Lung (tissue), 11 donors: ENCODE measurements at regions not wholly inside any gene's neighbourhood (a gene's known extent, or its start where the extent isn't known, plus 50 kb on each side); places are given as distances from the start of the nearest gene placed in this dataset.

Source experiments
- ATAC-seq: fragments of 200-7000 bp; cut with Tn5 transposase; one replicate; pipeline ENCODE4 v1.9.1; 2020; ENCODE audit warnings: moderate number of reproducible peaks; ENCODE audit not compliant: insufficient read depth, low FRiP score
- DNase-seq, 3 donors: peaks; one replicate each; pipeline ENCODE4 v3.0.0-alpha.2; 2013 to 2017
- H3K27ac ChIP-seq, 2 donors: one replicate each; pipeline ENCODE4 v1.5.1; 2013; ENCODE audit warnings: mild to moderate bottlenecking in 2 of 2, moderate library complexity in 2 of 2, control low read depth in 1 of 2, inconsistent platforms in 1 of 2, low read depth in 1 of 2, low read length in 1 of 2
- H3K27me3 ChIP-seq, 3 donors: one replicate each; pipeline ENCODE4 v1.5.1; 2013; ENCODE audit warnings: low read length in 2 of 3; ENCODE audit not compliant: control insufficient read depth in 3 of 3, insufficient read depth in 3 of 3
- H3K36me3 ChIP-seq, 4 donors: one replicate each; pipeline ENCODE4 v1.5.1; 2013; ENCODE audit warnings: low read length in 4 of 4, mild to moderate bottlenecking in 1 of 4, moderate library complexity in 1 of 4; ENCODE audit not compliant: control insufficient read depth in 4 of 4, insufficient read depth in 4 of 4
- H3K4me1 ChIP-seq, 5 donors: one replicate each; pipeline ENCODE4 v1.5.1; 2013; ENCODE audit warnings: low read length in 5 of 5, mild to moderate bottlenecking in 2 of 5, moderate library complexity in 1 of 5; ENCODE audit not compliant: control insufficient read depth in 5 of 5, insufficient read depth in 5 of 5
- H3K4me3 ChIP-seq: one replicate; pipeline ENCODE4 v1.5.1; 2013; ENCODE audit warnings: mild to moderate bottlenecking, control low read depth, moderate library complexity
- H3K9ac ChIP-seq, 2 donors: one replicate each; pipeline ENCODE4 v1.5.1; 2013; ENCODE audit warnings: low read length in 2 of 2, control low read depth in 1 of 2; ENCODE audit not compliant: insufficient read depth in 1 of 2
- H3K9me3 ChIP-seq, 4 donors: one replicate each; pipeline ENCODE4 v1.5.1; 2013; ENCODE audit warnings: low read length in 3 of 4, mild to moderate bottlenecking in 1 of 4, moderate library complexity in 1 of 4; ENCODE audit not compliant: control insufficient read depth in 4 of 4, insufficient read depth in 3 of 4
- WGBS, 2 donors: extraction: QIAGEN DNeasy Blood & Tissue Kit; methylation state at CpG; one replicate each; pipeline ENCODE4 v1.1.7; 2013; 5-methylcytosine and 5-hydroxymethylcytosine counted together
- TF ChIP-seq, protein P1 (sequence below): IDR thresholded peaks from 2 replicates; pipeline ENCODE4 v1.5.1; 2012; ENCODE audit warnings: mild to moderate bottlenecking; ENCODE audit errors: control extremely low read depth, extremely low read depth
- donor health status: control.
- donor health status: control.
- donor health status: Bipolar disorder and iron deficiency.
- donor health status: healthy.
- donor health status: DM: yes; HTN: yes; CAD: no.

DNA sequence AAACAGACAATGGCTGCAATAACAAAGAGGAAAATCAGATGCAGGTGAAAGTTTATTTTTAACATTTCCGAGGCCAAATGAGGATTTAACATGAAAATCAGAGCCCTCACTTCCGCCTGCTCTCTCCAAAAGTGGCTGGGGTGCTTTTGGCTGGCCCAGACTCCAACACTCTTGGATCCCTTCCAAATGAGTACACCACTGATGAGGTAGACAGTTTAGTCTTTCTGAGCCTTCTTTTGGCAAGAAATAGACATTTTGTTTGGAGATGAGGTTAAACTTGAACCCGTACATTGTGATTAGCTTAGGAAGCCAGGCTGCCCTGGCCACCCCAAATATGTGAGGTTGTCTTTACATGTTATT lies 51.0 kb upstream of the TRA2B start:
- H3K4me1 ChIP-seq: peaks cover 0 to 19% (median 9%) of the 10 kb centered on the region in 5 donors
- H3K9me3 ChIP-seq: peaks cover 0 to 2% (median 0%) of the 10 kb centered on the region in 4 donors
- TF ChIP-seq, protein P1, sequence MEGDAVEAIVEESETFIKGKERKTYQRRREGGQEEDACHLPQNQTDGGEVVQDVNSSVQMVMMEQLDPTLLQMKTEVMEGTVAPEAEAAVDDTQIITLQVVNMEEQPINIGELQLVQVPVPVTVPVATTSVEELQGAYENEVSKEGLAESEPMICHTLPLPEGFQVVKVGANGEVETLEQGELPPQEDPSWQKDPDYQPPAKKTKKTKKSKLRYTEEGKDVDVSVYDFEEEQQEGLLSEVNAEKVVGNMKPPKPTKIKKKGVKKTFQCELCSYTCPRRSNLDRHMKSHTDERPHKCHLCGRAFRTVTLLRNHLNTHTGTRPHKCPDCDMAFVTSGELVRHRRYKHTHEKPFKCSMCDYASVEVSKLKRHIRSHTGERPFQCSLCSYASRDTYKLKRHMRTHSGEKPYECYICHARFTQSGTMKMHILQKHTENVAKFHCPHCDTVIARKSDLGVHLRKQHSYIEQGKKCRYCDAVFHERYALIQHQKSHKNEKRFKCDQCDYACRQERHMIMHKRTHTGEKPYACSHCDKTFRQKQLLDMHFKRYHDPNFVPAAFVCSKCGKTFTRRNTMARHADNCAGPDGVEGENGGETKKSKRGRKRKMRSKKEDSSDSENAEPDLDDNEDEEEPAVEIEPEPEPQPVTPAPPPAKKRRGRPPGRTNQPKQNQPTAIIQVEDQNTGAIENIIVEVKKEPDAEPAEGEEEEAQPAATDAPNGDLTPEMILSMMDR: no peak
- no peaks in the 10 kb centered on the region for H3K27me3 ChIP-seq
- no peak overlapping the region for H3K4me3 ChIP-seq
- WGBS, 2 donors: 77% methylated on average over 3 of the region's 3 CpGs
- no peak for ATAC-seq
- H3K27ac ChIP-seq: no peak overlapping the region
- peak in 2 of 3 donors; percentile 25 to 46 for DNase-seq
- H3K36me3 ChIP-seq: no peaks in the 10 kb centered on the region
- H3K9ac ChIP-seq: no peak overlapping the region

- WGBS, 2 donors: 89 to 94% methylated on average over 3 of the region's 3 CpGs
- H3K9ac ChIP-seq: no peak overlapping the region
- no peaks in the 10 kb centered on the region for H3K36me3 ChIP-seq
- no peak overlapping the region for H3K4me3 ChIP-seq
- no peak overlapping the region for H3K27ac ChIP-seq
- ATAC-seq (no peak), DNase-seq (peak in 2 of 3 donors; percentile 17 to 28)
- H3K27me3 ChIP-seq: no peaks in the 10 kb centered on the region
- TF ChIP-seq, protein P1: no peak
- H3K4me1 ChIP-seq: peaks cover 0 to 14% (median 8%) of the 10 kb centered on the region in 5 donors
- peaks cover 0 to 2% (median 0%) of the 10 kb centered on the region in 4 donors for H3K9me3 ChIP-seq
These were observed 50.4 kb upstream of the TRA2B start for GRCh38 chr3:185988080-185988815.
